Karpas-422 (cell line): ENCODE measurements at regions not wholly inside any gene's neighbourhood (a gene's known extent, or its start where the extent isn't known, plus 50 kb on each side); places are given as distances from the start of the nearest gene placed in this dataset.

Source experiments
- DNase-seq: peaks from one replicate; pipeline ENCODE4 v3.0.0-alpha.2; 2015
- H2AFZ ChIP-seq: fragments of 200-600 bp; sonication (generic); 2 replicates; pipeline ENCODE4 v1.6.1; 2014; ENCODE audit warnings: antibody characterized with exemption, low read length, mixed read lengths
- H3K27ac ChIP-seq: fragments of 200-600 bp; sonication (generic); 2 replicates; pipeline ENCODE4 v1.5.1; 2014; ENCODE audit warnings: mild to moderate bottlenecking, low read length, moderate library complexity
- H3K27me3 ChIP-seq: fragments of 200-600 bp; sonication (generic); 2 replicates; pipeline ENCODE4 v1.6.1; 2014; ENCODE audit warnings: low read length, mixed read lengths
- H3K36me3 ChIP-seq: fragments of 200-600 bp; sonication (generic); 2 replicates; pipeline ENCODE4 v1.6.1; 2014; ENCODE audit warnings: low read length, mixed read lengths; ENCODE audit not compliant: insufficient read depth
- H3K4me1 ChIP-seq: fragments of 200-600 bp; sonication (generic); 2 replicates; pipeline ENCODE4 v1.6.1; 2014; ENCODE audit warnings: mild to moderate bottlenecking, low read length, mixed read lengths
- H3K4me2 ChIP-seq: fragments of 200-600 bp; sonication (generic); 2 replicates; pipeline ENCODE4 v1.6.1; 2014; ENCODE audit warnings: low read length, low read depth, mild to moderate bottlenecking; ENCODE audit not compliant: poor library complexity, severe bottlenecking
- H3K4me3 ChIP-seq: fragments of 200-600 bp; sonication (generic); 2 replicates; pipeline ENCODE4 v1.5.1; 2014; ENCODE audit warnings: mild to moderate bottlenecking, antibody characterized with exemption, low read length, mixed read lengths
- H3K79me2 ChIP-seq: fragments of 200-600 bp; sonication (generic); 2 replicates; pipeline ENCODE4 v1.6.1; 2014; ENCODE audit warnings: mild to moderate bottlenecking, low read length, mixed read lengths
- H3K9ac ChIP-seq: fragments of 200-600 bp; sonication (generic); 2 replicates; pipeline ENCODE4 v1.6.0; 2014; ENCODE audit warnings: low read length
- H3K9me2 ChIP-seq: fragments of 200-600 bp; sonication (generic), shearing (Covaris generic); replicated peaks from 2 replicates; pipeline ENCODE4 v1.6.0; 2014; ENCODE audit warnings: mild to moderate bottlenecking, low read length, moderate library complexity; ENCODE audit not compliant: insufficient read depth
- H3K9me3 ChIP-seq: fragments of 300-700, 200-600 bp; sonication (generic); 2 replicates; pipeline ENCODE4 v1.6.1; 2014; ENCODE audit warnings: low read length, mixed read lengths
- H4K20me1 ChIP-seq: fragments of 200-600 bp; sonication (generic); 2 replicates; pipeline ENCODE4 v1.6.1; 2014; ENCODE audit warnings: mild to moderate bottlenecking, antibody characterized with exemption, low read length, low read depth; ENCODE audit not compliant: insufficient read depth

- H3K27ac ChIP-seq: no peak overlapping the region
- no peak overlapping the region for H2AFZ ChIP-seq
- H3K9me3 ChIP-seq: no peaks in the 10 kb centered on the region
- H4K20me1 ChIP-seq: no peaks in the 10 kb centered on the region
- no peaks in the 10 kb centered on the region for H3K79me2 ChIP-seq
- H3K36me3 ChIP-seq: no peaks in the 10 kb centered on the region
- H3K9me2 ChIP-seq: no peaks in the 10 kb centered on the region
- no peak overlapping the region for H3K4me3 ChIP-seq
- no peak overlapping the region for H3K4me2 ChIP-seq
- no peaks in the 10 kb centered on the region for H3K4me1 ChIP-seq
- no peak for DNase-seq
- no peaks in the 10 kb centered on the region for H3K27me3 ChIP-seq
- no peak overlapping the region for H3K9ac ChIP-seq
Observed at GRCh38 chr6:6858533-6858982, 249.2 kb upstream of the RREB1 start.

GRCh38 chr6:6859105-6859504 is 248.7 kb upstream of the RREB1 start:
- Histone ChIP-seq H3K79me2 (no peaks in the 10 kb centered on the region), H3K4me2 (no peak overlapping the region), H3K4me3 (no peak overlapping the region), H3K9me3 (no peaks in the 10 kb centered on the region), H3K9ac (no peak overlapping the region), H3K36me3 (no peaks in the 10 kb centered on the region), H2AFZ (no peak overlapping the region), H3K27ac (no peak overlapping the region), H3K9me2 (no peaks in the 10 kb centered on the region), H3K4me1 (no peaks in the 10 kb centered on the region), H3K27me3 (no peaks in the 10 kb centered on the region), H4K20me1 (no peaks in the 10 kb centered on the region)
- no peak for DNase-seq

GRCh38 chr6:6859722-6860121 is 248.0 kb upstream of the RREB1 start:
- Histone ChIP-seq H3K4me3 (no peak overlapping the region), H3K9ac (no peak overlapping the region), H3K27me3 (no peaks in the 10 kb centered on the region), H3K79me2 (no peaks in the 10 kb centered on the region), H3K9me3 (no peaks in the 10 kb centered on the region), H4K20me1 (no peaks in the 10 kb centered on the region), H2AFZ (no peak overlapping the region), H3K9me2 (no peaks in the 10 kb centered on the region), H3K36me3 (no peaks in the 10 kb centered on the region), H3K27ac (no peak overlapping the region), H3K4me1 (no peaks in the 10 kb centered on the region), H3K4me2 (no peak overlapping the region)
- no peak for DNase-seq

GRCh38 chr6:6860863-6861262 is 246.9 kb upstream of the RREB1 start:
- no peaks in the 10 kb centered on the region for H3K9me3 ChIP-seq
- H3K4me1 ChIP-seq: no peaks in the 10 kb centered on the region
- no peak overlapping the region for H3K9ac ChIP-seq
- H2AFZ ChIP-seq: no peak overlapping the region
- no peaks in the 10 kb centered on the region for H3K9me2 ChIP-seq
- H3K4me2 ChIP-seq: no peak overlapping the region
- no peaks in the 10 kb centered on the region for H3K27me3 ChIP-seq
- no peaks in the 10 kb centered on the region for H3K36me3 ChIP-seq
- no peak for DNase-seq
- H3K27ac ChIP-seq: no peak overlapping the region
- H3K4me3 ChIP-seq: no peak overlapping the region
- no peaks in the 10 kb centered on the region for H4K20me1 ChIP-seq
- H3K79me2 ChIP-seq: no peaks in the 10 kb centered on the region

GRCh38 chr6:6861351-6861894 is 246.3 kb upstream of the RREB1 start:
- Histone ChIP-seq H3K4me2 (no peak overlapping the region), H3K4me3 (no peak overlapping the region), H3K27ac (no peak overlapping the region), H3K4me1 (no peaks in the 10 kb centered on the region), H2AFZ (no peak overlapping the region), H3K79me2 (no peaks in the 10 kb centered on the region), H3K9ac (no peak overlapping the region), H3K9me2 (no peaks in the 10 kb centered on the region), H3K9me3 (no peaks in the 10 kb centered on the region), H3K36me3 (no peaks in the 10 kb centered on the region), H3K27me3 (no peaks in the 10 kb centered on the region), H4K20me1 (no peaks in the 10 kb centered on the region)
- no peak for DNase-seq

DNA sequence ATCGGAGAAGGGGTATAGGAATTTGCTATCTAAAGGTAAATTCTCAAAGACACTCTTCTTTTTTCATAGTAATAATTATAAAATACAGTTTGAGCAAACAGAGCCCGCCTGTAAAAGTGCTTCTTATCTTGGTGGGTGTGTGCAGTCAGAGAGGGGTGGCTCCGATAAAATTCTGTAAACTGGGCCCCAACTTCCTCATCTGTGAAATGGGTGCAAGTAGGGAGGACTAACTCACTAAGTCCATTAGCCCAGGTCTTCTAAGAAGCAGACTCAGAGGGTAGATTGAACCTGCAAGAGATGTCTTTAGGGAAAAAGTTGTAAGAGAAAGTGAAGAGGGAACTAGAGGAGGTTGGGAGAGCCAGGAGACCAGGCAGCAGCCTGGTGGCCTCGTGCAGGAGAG is 245.8 kb upstream of the RREB1 start:
- no peak overlapping the region for H2AFZ ChIP-seq
- H3K9me2 ChIP-seq: no peaks in the 10 kb centered on the region
- no peak for DNase-seq
- H3K4me3 ChIP-seq: no peak overlapping the region
- no peaks in the 10 kb centered on the region for H3K36me3 ChIP-seq
- H3K4me2 ChIP-seq: no peak overlapping the region
- H3K4me1 ChIP-seq: no peaks in the 10 kb centered on the region
- no peaks in the 10 kb centered on the region for H3K27me3 ChIP-seq
- no peaks in the 10 kb centered on the region for H3K9me3 ChIP-seq
- H3K27ac ChIP-seq: no peak overlapping the region
- H3K9ac ChIP-seq: no peak overlapping the region
- H3K79me2 ChIP-seq: no peaks in the 10 kb centered on the region
- H4K20me1 ChIP-seq: no peaks in the 10 kb centered on the region

DNA sequence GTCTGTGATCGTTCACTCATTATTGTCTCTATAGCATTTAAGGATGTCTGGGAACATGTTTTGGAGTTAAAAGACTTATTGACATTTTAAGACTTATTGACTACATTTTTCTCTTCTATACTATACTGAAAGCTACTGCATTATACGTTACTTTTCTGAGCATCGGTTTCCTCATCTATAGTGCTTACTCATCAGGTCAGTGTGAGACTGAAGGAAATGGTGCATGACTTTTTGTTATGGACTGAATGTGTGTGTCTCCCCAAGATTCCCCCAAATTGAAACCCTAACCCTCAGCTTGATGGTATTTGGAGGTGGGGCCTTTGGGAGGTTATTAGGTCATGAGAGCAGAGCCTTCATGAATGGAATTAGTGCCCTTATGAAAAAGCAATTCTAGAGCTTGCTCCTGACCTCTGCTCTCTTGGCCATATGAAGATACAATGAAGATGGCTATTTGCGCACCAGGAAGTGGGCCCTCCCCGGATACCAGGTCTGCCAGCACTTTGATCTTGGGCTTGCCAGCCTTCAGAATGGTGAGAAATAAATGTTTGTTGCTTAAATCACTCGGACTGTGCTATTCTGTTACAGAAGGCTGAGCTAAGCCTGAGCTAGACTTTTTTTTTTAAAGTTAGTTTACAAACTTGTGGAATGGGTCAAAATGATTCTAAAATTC is 243.7 kb upstream of the RREB1 start:
- Histone ChIP-seq H3K9ac (no peak overlapping the region), H3K4me2 (no peak overlapping the region), H2AFZ (no peak overlapping the region), H3K36me3 (no peaks in the 10 kb centered on the region), H3K9me3 (no peaks in the 10 kb centered on the region), H3K4me1 (no peaks in the 10 kb centered on the region), H3K9me2 (no peaks in the 10 kb centered on the region), H3K4me3 (no peak overlapping the region), H3K27ac (no peak overlapping the region), H3K27me3 (no peaks in the 10 kb centered on the region), H3K79me2 (no peaks in the 10 kb centered on the region), H4K20me1 (no peaks in the 10 kb centered on the region)
- no peak for DNase-seq

DNA sequence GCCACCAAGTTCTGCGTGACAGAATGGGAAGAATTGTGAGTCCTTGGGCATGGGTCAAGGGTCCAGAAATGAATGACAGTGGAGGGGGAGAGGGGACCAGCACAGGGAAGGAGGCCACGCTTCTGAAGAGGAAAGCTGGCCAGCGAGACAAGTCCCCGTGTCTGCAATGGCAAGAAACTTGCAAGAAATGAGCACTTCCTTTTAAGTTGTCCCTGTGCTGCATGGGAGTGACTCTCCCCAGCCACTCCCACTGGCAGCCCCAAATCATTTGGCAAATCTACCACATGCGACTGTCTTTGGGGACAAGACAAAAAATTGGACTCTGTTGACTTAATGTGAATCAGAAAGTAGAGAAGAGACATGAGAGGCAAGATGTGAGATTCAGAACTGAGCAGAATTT is 242.2 kb upstream of the RREB1 start:
- Histone ChIP-seq H3K4me1 (no peaks in the 10 kb centered on the region), H2AFZ (no peak overlapping the region), H3K9me3 (no peaks in the 10 kb centered on the region), H3K27me3 (no peaks in the 10 kb centered on the region), H4K20me1 (no peaks in the 10 kb centered on the region), H3K9me2 (no peaks in the 10 kb centered on the region), H3K4me3 (no peak overlapping the region), H3K27ac (no peak overlapping the region), H3K36me3 (no peaks in the 10 kb centered on the region), H3K79me2 (no peaks in the 10 kb centered on the region), H3K9ac (no peak overlapping the region), H3K4me2 (no peak overlapping the region)
- DNase-seq: no peak
